ENCODE measurements at regions not wholly inside any gene's neighbourhood (a gene's known extent, or its start where the extent isn't known, plus 50 kb on each side); places are given as distances from the start of the nearest gene placed in this dataset.

- DNase-seq = no peak
Observed at GRCh38 chr6:170131351-170131750, 159.5 kb downstream of the DLL1 start.

DNA sequence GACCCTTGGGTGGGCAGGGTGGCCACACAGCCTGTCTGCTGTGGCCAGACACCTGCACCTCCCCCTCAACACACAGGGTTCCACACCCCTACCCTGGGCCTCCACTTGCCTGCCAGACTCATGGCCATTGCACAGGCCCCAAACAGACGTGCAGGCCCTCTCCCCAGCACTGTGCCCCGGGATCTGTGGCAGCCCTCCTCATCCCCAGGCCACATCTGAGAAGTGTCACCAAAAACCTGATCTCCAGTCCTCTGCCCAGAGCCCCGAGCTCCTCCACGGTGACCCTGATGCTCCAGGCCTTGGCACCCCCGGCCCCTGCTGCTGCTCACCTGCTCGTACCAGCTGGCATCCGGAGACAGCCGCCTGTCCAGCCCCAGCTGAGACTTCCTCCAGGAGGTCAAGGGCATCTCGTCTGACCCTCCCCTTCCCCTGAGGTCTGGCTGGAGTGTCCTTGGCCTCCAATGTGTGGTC is 160.1 kb downstream of the DLL1 start:
- no peak for DNase-seq

GRCh38 chr6:170130201-170130621 is 160.7 kb downstream of the DLL1 start:
- DNase-seq = no peak

- DNase-seq = no peak
Observed at GRCh38 chr6:170129691-170130171, 161.1 kb downstream of the DLL1 start.

- no peak for DNase-seq
Observed at GRCh38 chr6:170128811-170129681, 161.8 kb downstream of the DLL1 start.

DNA sequence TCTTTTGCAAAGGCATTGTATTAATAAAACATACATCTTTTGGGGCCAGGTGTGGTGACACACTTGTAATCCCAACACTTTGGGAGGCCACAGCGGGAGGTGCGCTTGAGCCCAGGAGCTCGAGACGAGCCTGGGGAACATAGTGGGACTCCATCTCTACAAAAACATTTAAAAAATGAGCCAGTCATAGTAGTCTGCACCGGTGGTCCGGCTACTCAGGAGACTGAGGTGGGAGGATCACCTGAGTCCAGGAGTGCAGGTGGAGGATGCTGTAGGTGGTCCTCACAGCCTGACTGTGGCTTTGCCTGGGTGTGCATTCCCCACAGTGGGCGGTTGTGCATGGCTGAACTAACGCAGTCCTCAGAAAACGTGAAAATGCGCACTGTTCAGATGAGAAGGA is 162.5 kb downstream of the DLL1 start:
- DNase-seq = no peak

GRCh38 chr6:170127151-170127550 is 163.7 kb downstream of the DLL1 start:
- no peak for DNase-seq

DNA sequence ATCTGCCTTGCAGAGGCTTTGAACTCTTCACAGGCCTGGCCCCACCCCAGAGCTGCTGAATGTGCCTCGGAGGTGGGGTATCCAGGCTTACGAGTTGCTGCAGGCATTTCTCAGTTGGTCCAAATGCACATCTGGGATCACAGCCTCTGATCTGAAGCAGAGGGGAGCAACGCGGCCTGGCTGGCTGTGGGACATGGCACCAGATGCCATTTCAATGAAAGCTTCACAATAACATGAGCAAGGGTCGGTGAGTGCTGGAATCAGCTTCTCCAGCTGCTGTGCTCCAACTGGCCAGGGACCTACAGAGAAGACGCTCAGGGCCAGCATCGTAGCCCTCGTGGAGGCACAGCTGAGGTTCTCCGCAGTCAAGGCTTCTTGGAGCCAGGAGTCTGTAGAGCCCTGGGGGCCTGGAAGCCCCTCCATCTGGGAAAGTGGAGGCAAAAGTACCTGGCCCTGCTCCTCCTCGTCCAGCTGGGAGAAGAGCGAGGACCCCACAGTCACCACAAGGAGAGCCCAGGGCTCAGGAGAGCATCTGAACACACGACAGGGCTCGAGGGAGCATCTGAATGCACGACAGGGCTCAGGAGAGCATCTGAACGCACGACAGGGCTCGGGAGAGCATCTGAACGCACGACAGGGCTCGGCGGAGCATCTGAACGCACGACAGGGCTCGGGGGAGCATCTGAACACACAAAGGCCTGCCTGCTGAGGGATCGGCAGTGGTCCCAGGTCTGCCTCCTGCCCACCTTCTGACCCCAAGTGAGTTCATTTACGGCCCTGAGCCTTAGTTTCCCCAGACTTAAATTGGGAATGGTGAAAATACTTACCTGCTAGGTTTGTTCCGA is 165.2 kb downstream of the DLL1 start:
- no peak for DNase-seq

DNA sequence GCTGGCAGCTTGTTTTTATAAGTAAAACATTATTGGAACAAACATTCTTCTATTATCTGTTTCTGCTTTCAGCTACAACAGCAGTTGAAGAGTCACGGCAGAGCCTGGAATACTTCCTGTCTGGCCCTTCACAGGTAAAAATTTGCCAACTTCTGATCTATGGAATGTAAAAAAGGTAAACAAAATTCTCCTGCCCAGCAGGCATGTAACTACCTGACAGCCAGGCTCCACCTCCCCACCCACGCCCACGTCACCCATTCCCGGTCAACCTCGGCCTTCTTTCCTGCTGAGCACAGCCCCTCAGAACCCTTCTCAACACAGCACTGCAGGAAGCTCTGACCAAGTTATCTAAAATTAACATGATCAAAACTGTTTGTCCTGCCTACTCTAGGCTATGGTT is 166.0 kb downstream of the DLL1 start:
- no peak for DNase-seq

DNA sequence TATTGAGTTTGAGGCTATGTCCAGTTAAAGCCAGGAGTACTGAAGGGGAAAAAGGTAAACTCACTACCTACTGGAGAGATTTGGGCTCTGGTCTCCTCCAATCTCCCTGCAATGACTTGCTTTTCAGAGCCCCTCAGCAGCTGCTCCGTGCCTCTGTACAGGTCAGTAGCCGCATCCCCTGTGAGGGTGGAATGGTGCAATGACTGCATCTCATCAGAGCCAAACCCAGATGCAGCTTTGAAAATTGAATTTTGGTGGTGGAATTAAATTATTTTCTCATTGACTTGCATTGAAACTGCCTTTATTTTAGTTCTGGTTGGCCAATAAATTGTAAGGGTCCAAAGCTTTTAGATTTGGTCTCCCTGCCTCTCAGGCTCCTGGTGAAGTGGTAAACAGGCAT is 166.7 kb downstream of the DLL1 start:
- DNase-seq = no peak

- no peak for DNase-seq
Observed at GRCh38 chr6:170122651-170123050, 168.2 kb downstream of the DLL1 start.

DNA sequence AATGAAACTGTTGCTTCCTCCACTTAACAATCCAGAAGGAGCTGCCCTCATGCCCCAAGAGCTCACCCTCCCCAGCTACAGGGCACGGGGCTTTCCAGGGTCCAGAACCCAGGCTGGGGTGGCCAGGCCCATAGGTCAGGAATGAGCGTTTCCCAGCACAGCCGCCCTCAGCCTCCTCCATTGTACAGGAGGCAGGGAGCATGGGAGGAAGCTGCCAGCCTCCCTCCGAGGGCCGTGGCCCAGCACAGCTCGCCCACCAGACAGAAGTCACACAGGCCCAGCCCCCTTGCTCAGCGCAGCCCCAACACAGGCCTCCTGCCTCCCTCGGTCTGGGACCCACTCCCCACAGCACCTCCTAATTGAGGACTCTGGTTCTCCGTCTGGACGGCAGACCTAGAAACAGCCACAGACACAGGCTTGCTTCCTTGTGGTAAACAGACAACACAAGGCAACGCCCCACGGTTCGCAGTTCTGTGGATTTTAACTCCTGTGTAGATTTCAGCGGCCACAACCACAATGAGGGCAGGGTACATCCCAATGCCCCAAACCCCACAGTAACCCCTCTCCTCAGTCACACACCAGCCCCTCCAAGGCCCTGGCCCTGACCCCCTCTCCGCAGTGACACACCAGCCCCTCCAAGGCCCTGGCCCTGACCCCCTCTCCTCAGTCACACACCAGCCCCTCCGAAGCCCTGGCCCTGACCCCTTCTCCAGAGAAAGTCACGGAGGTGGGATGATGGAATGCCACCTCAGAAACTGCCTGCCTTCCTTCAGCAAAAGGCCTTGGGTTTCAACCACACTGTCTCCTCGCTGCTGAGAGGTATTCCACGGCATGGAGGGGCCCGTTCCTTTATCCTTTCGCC is 173.5 kb downstream of the DLL1 start:
- no peak for DNase-seq

- no peak for DNase-seq
Observed at GRCh38 chr6:170116636-170117035, 174.2 kb downstream of the DLL1 start.

DNA sequence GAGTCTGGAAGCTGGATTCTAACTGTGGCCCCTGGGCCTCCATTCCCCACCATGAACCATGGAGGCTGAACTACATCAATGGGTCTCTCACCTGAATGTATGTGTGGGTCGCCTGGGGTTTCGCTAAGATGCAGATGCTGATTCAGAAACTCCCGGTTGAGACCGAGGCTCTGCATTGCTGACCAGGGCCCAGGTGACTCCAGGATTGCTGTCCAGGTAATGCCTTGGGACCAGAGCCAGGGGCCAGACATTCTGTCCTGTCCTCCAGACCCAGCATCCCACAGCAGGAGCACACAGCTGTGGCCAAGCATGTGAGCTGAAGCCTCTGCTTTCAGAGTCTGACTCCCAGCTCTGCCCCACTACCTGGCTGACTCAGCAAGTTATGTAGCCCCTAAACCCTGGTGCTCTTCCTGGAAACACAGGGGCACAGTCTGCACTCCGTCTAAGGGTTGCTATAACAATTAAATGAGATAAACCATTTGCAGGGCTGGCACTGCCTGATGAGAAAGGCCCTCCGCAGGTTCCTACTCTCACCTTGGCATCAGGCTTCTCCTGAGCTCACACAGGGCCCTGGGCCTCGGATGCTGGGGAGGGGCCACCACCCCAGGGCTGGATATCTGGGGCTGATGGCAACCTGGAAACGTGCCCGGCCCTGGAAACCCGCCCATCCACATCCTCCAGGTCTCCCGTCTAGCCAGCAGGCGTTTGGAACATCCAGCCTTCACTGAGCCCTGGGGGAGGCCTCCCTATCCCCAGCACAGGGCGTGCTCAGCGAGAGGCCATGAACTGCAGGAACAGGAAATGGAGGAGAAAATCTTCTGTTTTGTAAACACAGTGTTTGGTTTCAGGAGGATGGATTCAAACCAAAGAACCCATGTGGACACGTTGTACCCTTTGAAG is 175.7 kb downstream of the DLL1 start:
- DNase-seq = no peak

GRCh38 chr6:170114187-170114945 is 176.5 kb downstream of the DLL1 start:
- DNase-seq = no peak

GRCh38 chr6:170113141-170113540 is 177.7 kb downstream of the DLL1 start:
- DNase-seq = no peak

DNA sequence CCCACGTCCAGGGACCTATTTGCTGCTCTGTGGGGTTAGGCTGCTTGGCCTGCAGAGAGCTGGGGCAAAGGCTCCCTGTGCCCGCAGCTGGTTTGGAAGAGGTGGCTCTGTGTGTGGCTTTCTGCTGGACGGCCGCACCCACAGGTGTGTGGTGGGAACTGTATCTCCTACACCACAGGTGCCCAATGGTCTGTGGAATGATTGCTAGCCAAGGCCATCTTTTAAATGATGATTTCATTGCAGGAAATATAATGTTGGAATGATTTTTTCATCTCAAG is 178.4 kb downstream of the DLL1 start:
- DNase-seq = no peak

DNA sequence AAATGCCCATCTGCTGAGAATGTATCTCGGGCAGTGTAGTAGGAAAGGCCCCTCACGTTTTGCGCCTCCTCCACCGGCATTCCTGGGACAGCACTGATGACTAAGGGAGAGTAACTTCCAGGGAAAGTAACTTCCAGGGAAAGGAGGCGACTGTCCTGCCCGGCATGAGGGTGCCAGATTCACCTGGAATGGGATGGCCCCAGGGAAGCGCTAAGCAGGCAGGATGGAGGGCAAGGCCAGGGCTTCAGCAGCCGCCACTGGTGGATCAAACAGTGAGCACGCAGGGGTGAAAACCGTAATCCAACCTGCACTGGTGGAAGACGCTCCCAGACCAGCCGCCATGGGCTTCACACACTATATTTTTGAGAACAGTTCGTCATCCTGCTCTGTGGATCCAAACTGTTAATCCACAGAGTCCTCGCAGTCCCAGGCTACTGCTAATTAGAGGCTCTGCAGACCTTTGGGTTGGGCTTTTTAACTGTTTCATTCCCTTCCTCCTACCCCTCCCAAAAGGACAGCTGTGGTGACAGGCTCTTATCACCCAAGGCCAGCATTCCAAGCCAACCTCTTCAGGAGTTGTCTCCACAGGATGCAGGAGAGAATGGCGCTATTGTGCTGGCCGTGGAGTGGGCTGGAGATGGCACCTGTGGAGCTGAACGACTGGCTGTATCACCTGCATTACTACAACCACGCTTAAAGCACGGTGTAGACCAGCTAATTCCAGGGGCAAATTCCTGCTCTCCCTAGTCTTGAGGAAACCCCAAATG is 178.9 kb downstream of the DLL1 start:
- no peak for DNase-seq

DNA sequence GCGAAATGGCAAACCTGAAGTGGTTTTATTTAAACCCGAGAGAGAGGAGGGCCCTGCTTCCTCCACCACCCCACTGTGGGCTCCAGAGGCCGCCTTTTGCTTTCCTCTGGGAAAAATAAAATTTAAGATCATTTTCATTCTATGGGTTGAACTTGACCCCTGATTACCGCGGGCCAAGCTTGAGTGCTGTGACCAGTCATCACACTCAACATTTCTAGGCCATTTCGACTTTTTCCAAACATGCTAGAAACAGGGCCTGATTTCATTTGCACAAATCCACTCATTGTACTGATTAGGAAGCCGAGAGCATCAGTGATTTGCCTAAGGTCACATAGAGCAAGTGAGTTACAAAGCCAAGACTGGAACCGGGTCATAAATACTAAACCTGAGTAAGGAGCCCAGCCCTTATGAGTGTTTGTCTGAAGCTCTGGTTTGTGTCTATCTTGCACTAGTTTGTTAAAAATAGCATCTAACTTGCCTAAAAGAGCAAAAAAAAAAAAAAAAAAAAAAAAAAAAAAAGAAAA is 179.7 kb downstream of the DLL1 start:
- no peak for DNase-seq

All from NCI-H1694 (cell line).